ENCODE measurements at regions not wholly inside any gene's neighbourhood (a gene's known extent, or its start where the extent isn't known, plus 50 kb on each side); places are given as distances from the start of the nearest gene placed in this dataset.

DNA sequence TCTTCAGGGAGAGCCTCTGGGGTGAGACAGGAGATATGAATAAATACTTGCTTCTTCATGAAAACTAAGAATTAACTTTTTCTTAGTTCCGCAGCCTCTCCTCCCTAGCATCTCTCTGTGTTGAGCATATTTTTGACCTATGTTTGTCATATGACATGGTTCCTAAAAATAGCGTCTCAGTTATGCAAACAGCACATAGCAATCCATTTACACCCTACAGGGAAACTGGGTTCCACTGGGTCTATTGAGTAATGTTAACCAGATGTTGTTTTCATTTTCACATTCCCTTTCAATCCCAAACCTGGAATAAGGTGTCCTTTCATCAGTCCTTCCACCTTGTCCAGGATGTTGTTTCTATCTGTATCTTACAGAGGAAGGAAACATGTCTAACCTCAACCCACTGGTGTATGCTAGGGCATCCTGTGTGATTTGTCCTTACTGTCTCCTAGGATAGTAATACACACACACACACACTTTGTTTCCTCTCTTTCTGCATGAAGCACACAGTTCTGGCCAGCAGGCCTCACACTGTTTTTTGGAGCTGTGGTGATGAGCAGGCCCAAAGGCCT lies 1543.5 kb downstream of the AACS start:
- TF ChIP-seq, protein P1, sequence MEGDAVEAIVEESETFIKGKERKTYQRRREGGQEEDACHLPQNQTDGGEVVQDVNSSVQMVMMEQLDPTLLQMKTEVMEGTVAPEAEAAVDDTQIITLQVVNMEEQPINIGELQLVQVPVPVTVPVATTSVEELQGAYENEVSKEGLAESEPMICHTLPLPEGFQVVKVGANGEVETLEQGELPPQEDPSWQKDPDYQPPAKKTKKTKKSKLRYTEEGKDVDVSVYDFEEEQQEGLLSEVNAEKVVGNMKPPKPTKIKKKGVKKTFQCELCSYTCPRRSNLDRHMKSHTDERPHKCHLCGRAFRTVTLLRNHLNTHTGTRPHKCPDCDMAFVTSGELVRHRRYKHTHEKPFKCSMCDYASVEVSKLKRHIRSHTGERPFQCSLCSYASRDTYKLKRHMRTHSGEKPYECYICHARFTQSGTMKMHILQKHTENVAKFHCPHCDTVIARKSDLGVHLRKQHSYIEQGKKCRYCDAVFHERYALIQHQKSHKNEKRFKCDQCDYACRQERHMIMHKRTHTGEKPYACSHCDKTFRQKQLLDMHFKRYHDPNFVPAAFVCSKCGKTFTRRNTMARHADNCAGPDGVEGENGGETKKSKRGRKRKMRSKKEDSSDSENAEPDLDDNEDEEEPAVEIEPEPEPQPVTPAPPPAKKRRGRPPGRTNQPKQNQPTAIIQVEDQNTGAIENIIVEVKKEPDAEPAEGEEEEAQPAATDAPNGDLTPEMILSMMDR (conservative IDR thresholded peaks at IDR 0.05; ENCODE audit: low read depth, low read length) = no peak
- TF ChIP-seq EZH2 (IDR thresholded peaks at IDR 0.05; ENCODE audit: low read length, unreplicated experiment) (no peak), EZH2phosphoT487 (IDR thresholded peaks at IDR 0.05; ENCODE audit: borderline replicate concordance, low read length) (no peak)

Data from PC-3 (cell line).